HCT116 (cell line): ENCODE measurements at regions not wholly inside any gene's neighbourhood (a gene's known extent, or its start where the extent isn't known, plus 50 kb on each side); places are given as distances from the start of the nearest gene placed in this dataset.

Experiments used
- ATAC-seq: fragments of 200-7000 bp; cut with Tn5 transposase; 2 replicates; pipeline ENCODE4 v1.9.1; 2020; ENCODE audit warnings: mild to moderate bottlenecking, moderate library complexity
- BruUV-seq: library from RNA; stranded (reverse); fragments of 400-500 nt; replicated peaks from 2 replicates; lab custom pipeline; 2021; lab: Mats Ljungman, UMichigan
- CTCF ChIA-PET: fragments of 300-600 bp; sonication (Branson Sonifier 250); formaldehyde crosslinking; loops from one replicate; lab custom pipeline; 2021; ENCODE audit warnings: antibody characterized with exemption; lab: Charles Lee
- POLR2A ChIA-PET: fragments of 300-600, 350-600 bp; sonication (Branson Sonifier 250); formaldehyde crosslinking; loops from one replicate; lab custom pipeline; 2021; ENCODE audit warnings: antibody characterized with exemption; lab: Charles Lee
- RAD21 ChIA-PET, 2 experiments: fragments of 300-600 bp; sonication (Branson Sonifier 250); formaldehyde crosslinking; loops; one replicate each; lab custom pipeline; 2023; ENCODE audit warnings: low total read pairs in 2 of 2; ENCODE audit not compliant: uncharacterized antibody in 2 of 2, unreplicated experiment in 2 of 2, low non-redundant PET in 1 of 2; lab: Charles Lee
- DNase-seq: peaks from one replicate; pipeline ENCODE4 v3.0.0-alpha.2; 2010; ENCODE audit warnings: low read depth, low spot score
- H2AFZ ChIP-seq: fragments of 200-600 bp; shearing (Covaris generic), sonication (generic); 2 replicates; pipeline ENCODE4 v1.6.1; 2017; ENCODE audit warnings: low read depth, mixed run types, mixed read lengths, antibody characterized with exemption, low read length; ENCODE audit not compliant: poor library complexity, severe bottlenecking
- H3K27ac ChIP-seq: 2 replicates; pipeline ENCODE4 v1.5.1; 2012; ENCODE audit warnings: low read depth, low read length
- H3K27me3 ChIP-seq: fragments of 200-600 bp; sonication (generic); 2 replicates; pipeline ENCODE4 v1.6.1; 2016; ENCODE audit warnings: mixed run types, low read length, mixed read lengths; ENCODE audit not compliant: insufficient read depth
- H3K36me3 ChIP-seq, 2 experiments: fragments of 200-500 bp in 1 of 2; fragments of 200-600 bp in 1 of 2; sonication (Bioruptor generic) in 1 of 2; sonication (generic) in 1 of 2; 2 replicates each; pipeline versions ENCODE4 v1.5.1 to v1.6.1; 2014 to 2016; ENCODE audit warnings: low read length in 2 of 2, inconsistent platforms in 1 of 2, mixed read lengths in 1 of 2, mixed run types in 1 of 2; ENCODE audit not compliant: insufficient read depth in 2 of 2, control insufficient read depth in 1 of 2
- H3K4me1 ChIP-seq, 2 experiments: fragments of 200-600 bp in 1 of 2; sonication (generic) in 1 of 2; 2 replicates each; pipeline versions ENCODE4 v1.5.1 to v1.6.1; 2012 to 2017; ENCODE audit warnings: low read length in 2 of 2, inconsistent platforms in 1 of 2, mild to moderate bottlenecking in 1 of 2, mixed read lengths in 1 of 2, mixed run types in 1 of 2, moderate library complexity in 1 of 2; ENCODE audit not compliant: insufficient read depth in 2 of 2, control insufficient read depth in 1 of 2
- H3K4me2 ChIP-seq: fragments of 200-600 bp; sonication (generic); 2 replicates; pipeline ENCODE4 v1.6.1; 2017; ENCODE audit warnings: mixed run types, low read length, mixed read lengths
- H3K4me3 ChIP-seq, 2 experiments: fragments of 200-600 bp in 1 of 2; sonication (generic) in 1 of 2; replicated peaks in 1 of 2; 2 replicates each; pipeline ENCODE4 v1.5.1; 2011 to 2016; ENCODE audit warnings: low read length in 2 of 2, control low read depth in 1 of 2, low read depth in 1 of 2, mild to moderate bottlenecking in 1 of 2, mixed read lengths in 1 of 2, mixed run types in 1 of 2
- H3K79me2 ChIP-seq: fragments of 200-600 bp; sonication (generic); 2 replicates; pipeline ENCODE4 v1.6.1; 2017; ENCODE audit warnings: mild to moderate bottlenecking, mixed run types, low read length, moderate library complexity, mixed read lengths; ENCODE audit not compliant: insufficient read depth
- H3K9ac ChIP-seq: fragments of 200-600 bp; sonication (generic); 2 replicates; pipeline ENCODE4 v1.6.1; 2016; ENCODE audit warnings: low read length, mixed read lengths
- H3K9me2 ChIP-seq: fragments of 200-600 bp; sonication (generic), shearing (Covaris generic); 2 replicates; pipeline ENCODE4 v1.6.1; 2017; ENCODE audit warnings: mixed run types, mild to moderate bottlenecking, moderate library complexity; ENCODE audit not compliant: insufficient read depth
- H3K9me3 ChIP-seq, 2 experiments: fragments of 200-500 bp in 1 of 2; fragments of 200-600 bp in 1 of 2; sonication (Bioruptor generic) in 1 of 2; sonication (generic) in 1 of 2; 2 replicates each; pipeline ENCODE4 v1.6.1; 2014 to 2017; ENCODE audit warnings: low read length in 2 of 2, mixed read lengths in 2 of 2, inconsistent platforms in 1 of 2, low read depth in 1 of 2, mild to moderate bottlenecking in 1 of 2, mixed run types in 1 of 2, moderate library complexity in 1 of 2; ENCODE audit not compliant: control insufficient read depth in 1 of 2, insufficient read depth in 1 of 2
- H4K20me1 ChIP-seq: fragments of 200-600 bp; sonication (generic), shearing (Covaris generic); 2 replicates; pipeline ENCODE4 v1.6.1; 2017; ENCODE audit warnings: mixed run types, mild to moderate bottlenecking, moderate library complexity; ENCODE audit not compliant: insufficient read depth
- CBX3 ChIP-seq: IDR thresholded peaks from 2 replicates; pipeline ENCODE4 v1.6.1; 2012; ENCODE audit warnings: low read depth
- CEBPB ChIP-seq: IDR thresholded peaks from 2 replicates; pipeline ENCODE4 v1.6.1; 2012; ENCODE audit warnings: low read depth
- ELF1 ChIP-seq: IDR thresholded peaks from 2 replicates; pipeline ENCODE4 v1.6.1; 2012; ENCODE audit warnings: low read depth, borderline replicate concordance
- EZH2phosphoT487 ChIP-seq: fragments of 200-600 bp; IDR thresholded peaks from 2 replicates; pipeline ENCODE4 v1.6.1; 2018; ENCODE audit warnings: antibody characterized with exemption, borderline replicate concordance
- JUND ChIP-seq: IDR thresholded peaks from 2 replicates; pipeline ENCODE4 v1.6.1; 2012
- POLR2A ChIP-seq: IDR thresholded peaks from 2 replicates; pipeline ENCODE4 v1.7.0; 2011; ENCODE audit warnings: borderline replicate concordance; ENCODE audit not compliant: insufficient read depth, insufficient read length; ENCODE audit errors: extremely low read depth
- RAD21 ChIP-seq: IDR thresholded peaks from 2 replicates; pipeline ENCODE4 v1.6.1; 2012; ENCODE audit warnings: low read depth, mild to moderate bottlenecking
- SP1 ChIP-seq: IDR thresholded peaks from 2 replicates; pipeline ENCODE4 v1.6.1; 2012; ENCODE audit warnings: low read depth
- SRF ChIP-seq: IDR thresholded peaks from 2 replicates; pipeline ENCODE4 v1.6.1; 2012; ENCODE audit warnings: low read depth
- TCF7L2 ChIP-seq: IDR thresholded peaks from 2 replicates; pipeline ENCODE4 v1.7.0; 2011; ENCODE audit warnings: borderline replicate concordance, inconsistent platforms; ENCODE audit not compliant: insufficient read depth, insufficient read length; ENCODE audit errors: extremely low read depth
- ZFX ChIP-seq: fragments of 450-650 bp; IDR thresholded peaks from 2 replicates; pipeline ENCODE4 v1.6.1; 2017
- intact Hi-C: fragments of 100-400 bp; cut with micrococcal nuclease; formaldehyde crosslinking; loops from 2 replicates; pipeline ENCODE4 v1.10.0; 2022
- TF ChIP-seq, protein P1 (sequence below): IDR thresholded peaks from 2 replicates; pipeline ENCODE4 v1.6.1; 2012; ENCODE audit warnings: low read depth
- TF ChIP-seq, protein P2 (sequence below), 3 experiments: fragments of 200-600 bp in 1 of 3; sonication (generic) in 1 of 3; IDR thresholded peaks in 2 of 3; conservative IDR thresholded peaks in 1 of 3; 2 replicates each; pipeline ENCODE4 v1.5.1; 2012 to 2017; ENCODE audit warnings: low read depth in 2 of 3, low read length in 2 of 3, antibody characterized with exemption in 1 of 3, borderline replicate concordance in 1 of 3, control low read depth in 1 of 3, mild to moderate bottlenecking in 1 of 3, mixed read lengths in 1 of 3, mixed run types in 1 of 3, moderate library complexity in 1 of 3; ENCODE audit not compliant: insufficient read depth in 1 of 3
- TF ChIP-seq, protein P3 (sequence below): IDR thresholded peaks from 2 replicates; pipeline ENCODE4 v1.6.1; 2012

DNA sequence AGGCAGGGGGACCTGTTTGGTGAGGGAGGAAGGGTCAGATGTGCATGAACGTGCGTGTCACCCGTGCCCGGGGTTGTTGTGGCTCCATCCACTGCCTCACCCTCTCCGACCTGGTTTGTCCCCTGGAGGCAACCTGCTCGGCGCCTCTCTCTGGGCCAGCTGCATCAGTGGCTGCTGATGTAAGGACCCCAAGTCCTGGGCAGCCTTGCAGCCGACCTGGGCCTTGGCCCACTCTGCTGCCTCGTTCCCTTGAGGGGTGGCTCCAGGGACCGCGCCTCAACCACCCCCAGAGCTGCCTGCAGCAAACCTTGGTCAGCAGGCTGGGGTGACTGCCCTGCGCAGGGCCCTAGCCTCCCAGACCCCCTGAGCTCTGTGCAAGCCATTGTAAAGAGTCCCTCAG, 351.7 kb downstream of the TMEM121 start:
- Histone ChIP-seq H3K9ac (no peak overlapping the region), H3K36me3 (no peaks in the 10 kb centered on the region), H3K9me2 (no peaks in the 10 kb centered on the region), H3K4me3 (no peak overlapping the region), H2AFZ (no peak overlapping the region), H4K20me1 (no peaks in the 10 kb centered on the region), H3K27ac (no peak overlapping the region), H3K9me3 (no peaks in the 10 kb centered on the region), H3K79me2 (no peaks in the 10 kb centered on the region), H3K4me2 (no peak overlapping the region), H3K4me1 (no peaks in the 10 kb centered on the region), H3K27me3 (peaks cover 60% of the 10 kb centered on the region)
- intact Hi-C loops = no loop called here
- TF ChIP-seq JUND (no peak), CEBPB (no peak), SRF (no peak), TCF7L2 (no peak), ELF1 (no peak), SP1 (no peak), ZFX (no peak), CBX3 (no peak), RAD21 (no peak), POLR2A (no peak), EZH2phosphoT487 (no peak)
- TF ChIP-seq, protein P1, sequence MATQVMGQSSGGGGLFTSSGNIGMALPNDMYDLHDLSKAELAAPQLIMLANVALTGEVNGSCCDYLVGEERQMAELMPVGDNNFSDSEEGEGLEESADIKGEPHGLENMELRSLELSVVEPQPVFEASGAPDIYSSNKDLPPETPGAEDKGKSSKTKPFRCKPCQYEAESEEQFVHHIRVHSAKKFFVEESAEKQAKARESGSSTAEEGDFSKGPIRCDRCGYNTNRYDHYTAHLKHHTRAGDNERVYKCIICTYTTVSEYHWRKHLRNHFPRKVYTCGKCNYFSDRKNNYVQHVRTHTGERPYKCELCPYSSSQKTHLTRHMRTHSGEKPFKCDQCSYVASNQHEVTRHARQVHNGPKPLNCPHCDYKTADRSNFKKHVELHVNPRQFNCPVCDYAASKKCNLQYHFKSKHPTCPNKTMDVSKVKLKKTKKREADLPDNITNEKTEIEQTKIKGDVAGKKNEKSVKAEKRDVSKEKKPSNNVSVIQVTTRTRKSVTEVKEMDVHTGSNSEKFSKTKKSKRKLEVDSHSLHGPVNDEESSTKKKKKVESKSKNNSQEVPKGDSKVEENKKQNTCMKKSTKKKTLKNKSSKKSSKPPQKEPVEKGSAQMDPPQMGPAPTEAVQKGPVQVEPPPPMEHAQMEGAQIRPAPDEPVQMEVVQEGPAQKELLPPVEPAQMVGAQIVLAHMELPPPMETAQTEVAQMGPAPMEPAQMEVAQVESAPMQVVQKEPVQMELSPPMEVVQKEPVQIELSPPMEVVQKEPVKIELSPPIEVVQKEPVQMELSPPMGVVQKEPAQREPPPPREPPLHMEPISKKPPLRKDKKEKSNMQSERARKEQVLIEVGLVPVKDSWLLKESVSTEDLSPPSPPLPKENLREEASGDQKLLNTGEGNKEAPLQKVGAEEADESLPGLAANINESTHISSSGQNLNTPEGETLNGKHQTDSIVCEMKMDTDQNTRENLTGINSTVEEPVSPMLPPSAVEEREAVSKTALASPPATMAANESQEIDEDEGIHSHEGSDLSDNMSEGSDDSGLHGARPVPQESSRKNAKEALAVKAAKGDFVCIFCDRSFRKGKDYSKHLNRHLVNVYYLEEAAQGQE = no peak
- TF ChIP-seq, protein P2, sequence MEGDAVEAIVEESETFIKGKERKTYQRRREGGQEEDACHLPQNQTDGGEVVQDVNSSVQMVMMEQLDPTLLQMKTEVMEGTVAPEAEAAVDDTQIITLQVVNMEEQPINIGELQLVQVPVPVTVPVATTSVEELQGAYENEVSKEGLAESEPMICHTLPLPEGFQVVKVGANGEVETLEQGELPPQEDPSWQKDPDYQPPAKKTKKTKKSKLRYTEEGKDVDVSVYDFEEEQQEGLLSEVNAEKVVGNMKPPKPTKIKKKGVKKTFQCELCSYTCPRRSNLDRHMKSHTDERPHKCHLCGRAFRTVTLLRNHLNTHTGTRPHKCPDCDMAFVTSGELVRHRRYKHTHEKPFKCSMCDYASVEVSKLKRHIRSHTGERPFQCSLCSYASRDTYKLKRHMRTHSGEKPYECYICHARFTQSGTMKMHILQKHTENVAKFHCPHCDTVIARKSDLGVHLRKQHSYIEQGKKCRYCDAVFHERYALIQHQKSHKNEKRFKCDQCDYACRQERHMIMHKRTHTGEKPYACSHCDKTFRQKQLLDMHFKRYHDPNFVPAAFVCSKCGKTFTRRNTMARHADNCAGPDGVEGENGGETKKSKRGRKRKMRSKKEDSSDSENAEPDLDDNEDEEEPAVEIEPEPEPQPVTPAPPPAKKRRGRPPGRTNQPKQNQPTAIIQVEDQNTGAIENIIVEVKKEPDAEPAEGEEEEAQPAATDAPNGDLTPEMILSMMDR (IDR thresholded peaks at IDR 0.05 in 2 of 3, conservative IDR thresholded peaks at IDR 0.05 in 1 of 3; ENCODE audit: borderline replicate concordance in 1 of 3, insufficient read depth in 1 of 3, low read depth in 2 of 3, low read length in 2 of 3) = no peak
- TF ChIP-seq, protein P3, sequence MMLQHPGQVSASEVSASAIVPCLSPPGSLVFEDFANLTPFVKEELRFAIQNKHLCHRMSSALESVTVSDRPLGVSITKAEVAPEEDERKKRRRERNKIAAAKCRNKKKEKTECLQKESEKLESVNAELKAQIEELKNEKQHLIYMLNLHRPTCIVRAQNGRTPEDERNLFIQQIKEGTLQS = no peak
- ChIA-PET RAD21 (no interaction called here), POLR2A (no interaction called here), CTCF (no interaction called here)
- no peak for DNase-seq
- no TSS peak for BruUV-seq
- no peak for ATAC-seq
